Omental fat pad (tissue), 3 donors: ENCODE measurements at regions not wholly inside any gene's neighbourhood (a gene's known extent, or its start where the extent isn't known, plus 50 kb on each side); places are given as distances from the start of the nearest gene placed in this dataset.
"Not testable (repeated sequence)": the region's sequence is repeated elsewhere in the genome, so short reads cannot be mapped to it uniquely, and the experiment has no call there.

Experiments
- ATAC-seq: fragments of 150-250 bp; one replicate; pipeline ENCODE4 v1.9.1; 2016; ENCODE audit warnings: mild to moderate bottlenecking, moderate library complexity; ENCODE audit not compliant: low FRiP score
- DNase-seq: peaks from one replicate; pipeline ENCODE4 v3.0.0-alpha.2; 2019; ENCODE audit warnings: low spot score
- TF ChIP-seq, protein P1 (sequence below), 3 donors: fragments of 450-650 bp; IDR thresholded peaks; one replicate each; pipeline ENCODE4 v1.5.1; 2016 to 2017; ENCODE audit warnings: antibody characterized with exemption in 3 of 3, mild to moderate bottlenecking in 3 of 3, moderate library complexity in 2 of 3

DNA sequence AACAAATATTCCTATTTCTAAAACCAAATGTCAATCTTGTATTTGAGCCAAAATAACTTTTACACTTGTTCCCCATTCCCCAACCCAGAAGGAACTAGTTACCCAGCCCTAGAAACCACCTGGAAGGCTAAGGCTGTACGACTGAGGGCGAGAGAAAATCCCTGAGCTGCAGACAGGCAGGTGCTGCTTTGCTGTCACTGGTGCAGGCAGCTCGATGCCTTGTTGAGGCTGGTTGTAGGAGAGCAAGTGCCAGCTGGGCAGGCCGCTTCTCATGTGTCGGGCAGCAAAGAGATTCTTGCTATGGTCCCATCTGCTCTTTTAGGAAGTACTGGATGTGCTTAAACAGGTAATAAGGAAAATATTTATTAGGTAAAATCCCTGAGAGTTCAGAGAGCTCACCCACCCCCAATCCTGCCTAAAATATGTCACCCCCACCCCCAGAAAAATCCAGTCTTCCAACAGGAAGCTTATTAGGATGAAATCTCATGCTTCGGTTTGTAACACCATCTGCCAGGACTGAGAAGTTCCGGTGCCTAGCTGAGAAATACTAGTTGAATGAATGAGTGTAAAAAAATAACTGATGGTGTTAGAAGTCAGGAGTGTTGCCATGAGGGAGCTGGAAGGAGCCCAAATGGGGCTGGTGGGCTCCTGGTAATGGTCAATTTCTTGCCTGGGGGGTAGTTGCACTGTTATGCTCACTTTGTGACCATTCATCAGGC, 91.1 kb upstream of the DMRT1 start:
- no peak for DNase-seq
- TF ChIP-seq, protein P1, sequence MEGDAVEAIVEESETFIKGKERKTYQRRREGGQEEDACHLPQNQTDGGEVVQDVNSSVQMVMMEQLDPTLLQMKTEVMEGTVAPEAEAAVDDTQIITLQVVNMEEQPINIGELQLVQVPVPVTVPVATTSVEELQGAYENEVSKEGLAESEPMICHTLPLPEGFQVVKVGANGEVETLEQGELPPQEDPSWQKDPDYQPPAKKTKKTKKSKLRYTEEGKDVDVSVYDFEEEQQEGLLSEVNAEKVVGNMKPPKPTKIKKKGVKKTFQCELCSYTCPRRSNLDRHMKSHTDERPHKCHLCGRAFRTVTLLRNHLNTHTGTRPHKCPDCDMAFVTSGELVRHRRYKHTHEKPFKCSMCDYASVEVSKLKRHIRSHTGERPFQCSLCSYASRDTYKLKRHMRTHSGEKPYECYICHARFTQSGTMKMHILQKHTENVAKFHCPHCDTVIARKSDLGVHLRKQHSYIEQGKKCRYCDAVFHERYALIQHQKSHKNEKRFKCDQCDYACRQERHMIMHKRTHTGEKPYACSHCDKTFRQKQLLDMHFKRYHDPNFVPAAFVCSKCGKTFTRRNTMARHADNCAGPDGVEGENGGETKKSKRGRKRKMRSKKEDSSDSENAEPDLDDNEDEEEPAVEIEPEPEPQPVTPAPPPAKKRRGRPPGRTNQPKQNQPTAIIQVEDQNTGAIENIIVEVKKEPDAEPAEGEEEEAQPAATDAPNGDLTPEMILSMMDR (IDR thresholded peaks at IDR 0.05) = no peak
- ATAC-seq = no peak

DNA sequence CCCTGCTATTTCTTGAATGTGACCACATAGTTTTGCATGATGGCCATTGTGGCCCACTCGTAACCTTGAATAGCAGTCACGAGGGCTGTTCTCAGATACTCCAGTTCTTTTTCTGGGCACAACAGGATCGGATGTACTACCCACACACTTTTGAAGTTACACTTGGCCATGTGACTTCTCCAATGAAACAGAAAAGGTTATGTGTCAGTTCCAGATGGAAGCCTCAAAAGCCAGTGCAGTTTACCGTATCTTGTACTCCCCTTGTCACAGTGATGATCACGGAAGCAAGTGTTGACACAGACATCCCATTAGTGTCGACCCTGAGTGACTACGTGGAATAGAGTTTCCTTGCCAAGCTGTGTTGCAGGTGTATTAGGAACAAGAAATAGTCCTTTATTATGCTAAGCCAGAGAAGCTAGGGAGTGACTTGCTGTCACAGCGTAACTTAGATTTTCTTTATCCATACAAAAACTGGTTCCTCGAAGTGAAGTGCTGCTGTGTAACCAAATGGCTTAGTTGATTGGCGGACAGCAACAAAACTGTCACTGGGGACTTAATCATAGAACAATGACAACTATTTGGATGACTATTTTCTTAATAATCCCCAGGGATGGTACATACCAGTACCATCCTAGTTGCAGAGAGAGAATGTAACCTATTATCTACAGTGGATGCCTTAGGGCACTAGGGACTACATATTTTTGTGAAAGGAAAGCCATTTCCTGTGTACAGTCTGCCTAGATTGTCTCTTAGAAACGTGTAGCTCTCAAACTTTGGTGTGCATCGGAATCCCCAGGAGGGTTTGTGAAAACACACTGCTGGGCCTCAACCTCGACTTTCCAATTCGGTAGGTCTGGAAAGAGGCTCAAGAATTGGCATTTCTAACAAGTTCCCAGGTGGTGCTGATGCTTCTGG, 90.1 kb upstream of the DMRT1 start:
- ATAC-seq = no peak
- DNase-seq = no peak
- TF ChIP-seq, protein P1 (IDR thresholded peaks at IDR 0.05) = no peak

DNA sequence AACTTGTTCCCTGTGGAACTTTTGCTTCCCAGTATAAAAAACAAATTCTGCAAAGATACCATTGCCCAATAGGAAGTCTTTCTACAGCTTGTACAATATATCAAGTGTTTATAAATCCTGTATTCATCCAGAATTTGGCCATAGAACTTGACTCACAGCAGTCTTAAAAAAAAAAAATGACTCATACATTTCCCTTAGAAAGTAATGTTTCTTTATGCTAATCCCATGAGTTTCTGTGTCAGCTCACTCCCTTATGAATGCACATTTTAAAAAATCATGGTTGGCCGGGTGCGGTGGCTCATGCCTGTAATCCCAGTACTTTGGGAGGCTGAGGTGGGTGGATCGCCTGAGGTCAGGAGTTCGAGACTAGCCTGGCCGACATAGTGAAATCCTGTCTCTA, 89.3 kb upstream of the DMRT1 start:
- ATAC-seq (peak; percentile 69), DNase-seq (no peak)
- TF ChIP-seq, protein P1 (IDR thresholded peaks at IDR 0.05) = no peak

DNA sequence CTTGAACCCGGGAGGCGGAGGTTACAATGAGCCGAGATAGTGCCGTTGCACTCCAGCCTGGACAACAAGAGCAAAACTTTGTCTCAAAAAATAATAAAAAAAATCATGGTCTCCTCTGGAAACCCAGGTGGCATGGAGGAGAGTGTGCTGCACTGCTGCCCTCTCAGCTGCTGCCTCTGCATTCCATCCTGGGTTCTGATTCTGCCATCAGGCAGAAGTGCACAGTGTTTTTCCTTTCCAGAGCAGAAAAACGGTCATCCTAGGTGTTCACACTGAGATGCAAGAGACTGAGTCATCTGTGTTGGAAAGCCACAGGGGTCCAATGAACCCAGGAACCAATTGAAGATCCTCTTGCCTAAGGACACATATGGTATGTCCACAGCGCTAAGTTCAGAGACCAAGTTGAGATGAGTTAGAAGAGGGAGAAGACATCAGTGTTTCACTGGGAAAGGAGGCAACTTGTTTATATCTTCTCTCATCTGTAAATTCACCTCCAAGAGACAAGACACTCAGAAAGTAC, 88.8 kb upstream of the DMRT1 start:
- DNase-seq (no peak), ATAC-seq (no peak)
- TF ChIP-seq, protein P1 (IDR thresholded peaks at IDR 0.05) = no peak

DNA sequence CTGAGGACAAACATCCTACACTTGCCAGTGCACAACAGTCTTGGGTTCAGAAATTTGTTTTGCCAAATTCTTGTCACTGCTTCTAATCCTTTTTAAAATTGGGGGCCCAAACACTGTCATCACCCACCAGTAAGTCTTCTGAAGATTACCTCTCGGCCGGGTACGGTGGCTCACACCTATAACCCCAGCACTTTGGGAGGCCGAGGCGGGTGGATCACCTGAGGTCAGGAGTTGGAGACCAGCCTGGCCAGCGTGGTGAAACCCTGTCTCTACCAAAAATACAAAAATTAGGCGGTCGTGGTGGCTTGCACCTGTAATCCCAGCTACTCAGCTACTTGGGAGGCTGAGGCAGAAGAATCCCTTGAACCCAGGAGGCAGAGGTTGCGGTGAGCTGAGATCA, 87.8 kb upstream of the DMRT1 start:
- ATAC-seq, DNase-seq: not testable (repeated sequence)

DNA sequence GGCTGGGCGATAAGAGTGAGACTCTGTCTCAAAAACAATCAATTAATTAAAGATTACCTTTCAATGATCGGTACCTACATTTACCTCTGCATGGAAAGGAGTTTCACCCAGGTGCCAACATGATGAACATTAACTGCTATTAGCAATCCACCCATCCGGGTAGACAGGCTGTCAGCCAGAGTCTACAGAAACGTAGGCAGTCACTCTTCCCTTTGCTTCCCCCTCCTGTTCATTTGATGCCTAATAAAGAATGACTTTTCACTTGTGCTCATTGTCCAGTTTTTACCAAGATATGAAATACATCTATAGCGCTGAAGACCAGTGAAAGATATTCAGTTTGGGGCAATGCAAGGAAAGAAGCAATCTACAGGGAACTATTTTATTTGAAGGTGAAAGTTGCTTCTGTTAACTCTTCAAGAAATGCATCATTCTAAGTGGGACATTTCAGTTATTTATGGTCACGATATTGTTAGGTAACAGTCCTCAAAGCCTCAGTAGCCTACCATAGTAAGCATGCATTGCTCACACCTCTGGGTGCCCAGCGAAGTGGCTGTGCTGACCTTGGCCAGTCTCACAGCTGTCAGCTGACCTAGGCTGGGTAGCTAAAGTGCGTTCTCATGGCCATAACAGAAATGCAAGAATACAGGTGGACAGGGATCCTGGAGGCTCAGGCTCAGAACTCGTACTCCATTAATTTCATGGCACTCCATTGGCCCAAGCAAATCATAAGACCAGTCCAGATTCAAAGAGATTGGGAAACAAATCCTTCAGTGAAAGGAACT, 87.2 kb upstream of the DMRT1 start:
- DNase-seq = no peak
- TF ChIP-seq, protein P1 (IDR thresholded peaks at IDR 0.05) = no peak
- no peak for ATAC-seq
